Posterior cingulate gyrus (tissue), 11 donors: ENCODE measurements at regions not wholly inside any gene's neighbourhood (a gene's known extent, or its start where the extent isn't known, plus 50 kb on each side); places are given as distances from the start of the nearest gene placed in this dataset.
"Not testable (repeated sequence)": the region's sequence is repeated elsewhere in the genome, so short reads cannot be mapped to it uniquely, and the experiment has no call there.

Experiments used
- DNase-seq, 10 donors: peaks; one replicate each; pipeline versions ENCODE4 v3.0.0 to v3.0.0-alpha.2; 2020 to 2021; ENCODE audit warnings: mixed read lengths in 3 of 10
- intact Hi-C: fragments of 100-400 bp; cut with DNase I; formaldehyde crosslinking; loops from one replicate; pipeline ENCODE4 v1.15.1; 2023

- DNase-seq = no peak
- intact Hi-C loops = no loop called here
These were observed 131.7 kb downstream of the TMEM114 start for GRCh38 chr16:8458481-8459046.

- DNase-seq = no peak
- intact Hi-C loops = no loop called here
These were observed 137.0 kb downstream of the TMEM114 start for GRCh38 chr16:8453359-8453758.

GRCh38 chr16:8452941-8453340 is 137.4 kb downstream of the TMEM114 start:
- intact Hi-C loops = no loop called here
- no peak for DNase-seq

- DNase-seq = no peak
- intact Hi-C loops = no loop called here
These were observed 153.4 kb downstream of the TMEM114 start for GRCh38 chr16:8436931-8437330.

GRCh38 chr16:8431783-8432182 is 158.5 kb downstream of the TMEM114 start:
- no peak for DNase-seq
- intact Hi-C loops = no loop called here

- no peak for DNase-seq
- intact Hi-C loops = no loop called here
These were observed 159.9 kb downstream of the TMEM114 start for GRCh38 chr16:8430401-8430800.

GRCh38 chr16:8426569-8426968 is 163.7 kb downstream of the TMEM114 start:
- intact Hi-C loops = no loop called here
- no peak for DNase-seq

- intact Hi-C loops = no loop called here
- no peak for DNase-seq
These were observed 173.2 kb downstream of the TMEM114 start for GRCh38 chr16:8417145-8417544.

GRCh38 chr16:8408855-8409567 is 181.3 kb downstream of the TMEM114 start:
- intact Hi-C loops = no loop called here
- no peak for DNase-seq

GRCh38 chr16:8407351-8407750 is 183.0 kb downstream of the TMEM114 start:
- intact Hi-C loops = no loop called here
- DNase-seq = no peak

- intact Hi-C loops = no loop called here
- no peak for DNase-seq
These were observed 186.1 kb downstream of the TMEM114 start for GRCh38 chr16:8403978-8404749.

GRCh38 chr16:8402981-8403843 is 187.1 kb downstream of the TMEM114 start:
- DNase-seq = no peak
- intact Hi-C loops = no loop called here

- DNase-seq, intact Hi-C loops: not testable (repeated sequence)
These were observed 189.6 kb downstream of the TMEM114 start for GRCh38 chr16:8400683-8401082.

GRCh38 chr16:8398548-8398947 is 191.8 kb downstream of the TMEM114 start:
- no peak for DNase-seq
- intact Hi-C loops = no loop called here

- no peak for DNase-seq
- intact Hi-C loops = no loop called here
These were observed 193.1 kb downstream of the TMEM114 start for GRCh38 chr16:8397223-8397622.

GRCh38 chr16:8396463-8396862 is 193.8 kb downstream of the TMEM114 start:
- intact Hi-C loops = no loop called here

GRCh38 chr16:8391257-8391656 is 199.1 kb downstream of the TMEM114 start:
- intact Hi-C loops = no loop called here
- no peak for DNase-seq

More at GRCh38 chr16:8396463-8396862, 193.8 kb downstream of the TMEM114 start:
- DNase-seq = no peak

GRCh38 chr16:8388684-8389083 is 201.6 kb downstream of the TMEM114 start:
- DNase-seq = no peak

GRCh38 chr16:8381814-8382213 is 208.5 kb downstream of the TMEM114 start:
- intact Hi-C loops = no loop called here
- DNase-seq = no peak

More at GRCh38 chr16:8388684-8389083, 201.6 kb downstream of the TMEM114 start:
- intact Hi-C loops = no loop called here

GRCh38 chr16:8380311-8380710 is 210.0 kb downstream of the TMEM114 start:
- no peak for DNase-seq
- intact Hi-C loops = no loop called here

- DNase-seq = no peak
- intact Hi-C loops = no loop called here
These were observed 212.4 kb downstream of the TMEM114 start for GRCh38 chr16:8377864-8378263.
